PC-9 (cell line): ENCODE measurements at regions not wholly inside any gene's neighbourhood (a gene's known extent, or its start where the extent isn't known, plus 50 kb on each side); places are given as distances from the start of the nearest gene placed in this dataset.

ENCODE experiments used
- CTCF ChIP-seq: fragments of 200-600 bp; sonication (generic); conservative IDR thresholded peaks from 2 replicates; pipeline ENCODE4 v1.6.1; 2017; ENCODE audit warnings: mixed run types, antibody characterized with exemption, mild to moderate bottlenecking, moderate library complexity
- EZH2 ChIP-seq: fragments of 200-600 bp; sonication (generic); IDR thresholded peaks from 2 replicates; pipeline ENCODE4 v1.8.0; 2017; ENCODE audit warnings: antibody characterized with exemption, low read depth

GRCh38 chr11:128200467-128200866 lies 386.9 kb downstream of the ETS1 start:
- no peak for TF ChIP-seq CTCF
- no peak for TF ChIP-seq EZH2
